Right forelimb (tissue), 1 donor: ENCODE measurements at regions not wholly inside any gene's neighbourhood (a gene's known extent, or its start where the extent isn't known, plus 50 kb on each side); places are given as distances from the start of the nearest gene placed in this dataset.

ENCODE experiments used
- DNase-seq: peaks from one replicate; pipeline ENCODE4 v3.0.0-alpha.2; 2018

DNA sequence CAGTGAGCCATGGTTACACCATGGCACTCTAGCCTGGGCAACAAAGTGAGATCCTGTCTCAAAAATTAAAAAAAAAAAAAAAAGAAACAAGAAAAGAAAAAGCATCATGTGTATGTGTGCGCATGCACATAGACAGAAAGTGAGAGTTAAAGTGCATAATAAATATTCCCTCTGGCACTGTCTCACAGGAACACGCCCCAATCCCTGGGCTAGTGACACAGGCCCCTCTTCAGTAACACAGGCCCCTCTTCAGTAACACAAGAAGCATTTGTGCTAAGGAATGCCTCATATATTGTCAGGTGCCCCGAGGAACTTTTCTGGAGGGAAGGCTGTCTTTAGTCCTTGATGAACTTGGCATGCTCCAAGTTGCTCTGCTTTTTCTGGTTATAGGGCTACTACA is 57.5 kb downstream of the RPL27A start:
- DNase-seq: no peak

DNA sequence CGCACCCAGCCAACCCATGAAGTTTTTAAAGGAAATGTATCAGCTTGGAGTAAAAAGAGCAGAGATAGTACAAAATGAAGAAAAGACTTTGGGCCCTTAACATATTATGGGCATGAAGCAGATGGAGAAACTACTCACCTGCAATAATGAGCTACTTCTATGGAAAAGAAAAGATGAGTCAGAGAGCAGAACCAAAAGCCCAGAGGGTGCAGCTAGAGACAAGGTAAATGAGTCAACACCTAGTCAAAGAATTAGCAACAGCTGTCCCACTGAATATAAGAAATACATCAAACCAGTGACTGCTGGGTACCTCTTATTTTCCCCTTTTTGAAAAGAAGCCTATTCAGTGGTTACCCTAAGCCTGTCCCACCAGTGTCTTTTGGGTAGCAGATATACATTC is 61.8 kb downstream of the RPL27A start:
- DNase-seq: no peak

DNA sequence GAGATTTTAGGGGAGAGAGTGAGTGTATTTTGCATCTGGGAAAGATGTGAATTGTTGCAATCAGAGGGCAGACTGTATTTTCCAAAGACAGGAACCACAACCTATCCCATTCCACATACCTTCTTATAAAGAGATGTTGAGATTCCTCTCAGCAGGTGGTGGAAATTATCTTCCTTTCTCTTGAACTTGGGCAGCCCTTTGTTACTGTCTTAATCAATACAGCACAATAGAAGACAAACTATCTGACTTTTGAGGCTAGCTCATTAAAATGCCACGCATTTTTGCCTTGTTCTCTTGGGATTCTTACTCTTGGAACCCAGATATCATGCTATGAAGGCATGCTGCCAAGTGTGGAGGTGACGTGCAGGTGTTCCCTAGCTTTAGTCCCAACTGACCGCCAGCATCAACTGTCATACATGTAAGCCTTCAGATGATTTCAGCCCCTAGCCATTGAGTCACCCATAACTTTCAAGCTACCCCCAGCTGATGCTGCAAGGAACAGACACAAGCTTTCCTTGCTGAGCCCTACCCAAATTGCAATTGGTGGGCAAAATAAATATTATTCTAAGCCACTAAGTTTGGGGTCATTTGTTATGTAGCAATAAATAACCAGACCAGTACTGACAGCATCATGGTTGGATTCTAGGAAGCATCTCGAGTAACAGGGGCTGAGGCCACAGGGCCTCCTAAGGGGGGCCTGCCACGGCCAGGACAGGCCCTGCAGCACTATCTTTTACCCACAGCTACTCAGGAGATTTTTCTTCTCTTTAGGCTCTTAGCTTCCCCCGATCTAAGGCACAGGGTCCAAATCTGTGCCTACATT is 63.0 kb downstream of the RPL27A start:
- no peak for DNase-seq

DNA sequence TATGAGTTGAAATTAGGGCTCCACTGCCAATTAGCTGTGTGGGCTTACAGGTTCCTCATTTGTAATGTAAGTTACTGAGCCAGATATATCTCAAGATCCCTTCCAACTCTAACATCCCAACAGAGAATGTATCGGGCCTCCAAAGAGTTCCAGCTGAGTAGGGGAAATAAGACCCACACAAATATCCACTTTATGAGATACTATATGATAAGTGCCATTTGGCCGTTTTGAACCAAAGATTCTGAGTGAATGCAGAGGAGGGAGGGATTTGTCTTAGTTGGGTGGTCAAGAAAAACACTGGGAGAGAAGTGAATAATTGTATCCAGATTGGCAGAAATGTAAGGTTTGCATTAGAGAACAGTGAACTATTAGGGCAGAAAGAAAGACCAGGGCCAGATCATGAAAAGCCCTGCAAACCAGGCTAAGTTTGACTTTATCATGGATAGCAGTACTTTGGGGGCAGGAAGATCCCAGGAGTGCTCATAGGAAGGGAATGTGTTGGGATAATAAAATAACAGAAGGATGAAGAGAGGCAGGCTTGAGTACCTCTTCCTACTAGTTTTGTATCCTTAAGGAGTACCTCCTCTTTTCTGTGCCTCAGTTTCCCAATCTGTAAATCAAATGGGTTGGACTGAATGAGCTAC is 63.9 kb downstream of the RPL27A start:
- no peak for DNase-seq

DNA sequence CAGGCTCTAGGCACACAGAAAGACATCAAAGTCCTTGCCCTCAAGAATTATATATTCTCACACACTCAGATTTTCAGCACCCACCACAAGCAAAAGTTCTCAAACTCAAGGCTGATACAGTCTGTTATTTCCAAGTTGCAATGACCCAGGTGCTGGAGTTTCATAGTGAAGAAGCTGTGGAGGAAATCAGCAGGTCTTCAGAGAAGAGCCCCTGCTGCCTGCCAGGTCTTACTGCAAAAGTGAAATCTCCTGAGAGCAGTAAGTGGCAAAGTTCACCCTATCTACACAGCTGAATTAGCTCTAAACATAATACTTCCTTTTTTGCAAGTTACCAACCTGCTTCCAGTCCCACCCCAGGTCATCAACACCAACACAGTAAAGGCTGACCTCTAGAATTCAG is 64.6 kb downstream of the RPL27A start:
- no peak for DNase-seq

DNA sequence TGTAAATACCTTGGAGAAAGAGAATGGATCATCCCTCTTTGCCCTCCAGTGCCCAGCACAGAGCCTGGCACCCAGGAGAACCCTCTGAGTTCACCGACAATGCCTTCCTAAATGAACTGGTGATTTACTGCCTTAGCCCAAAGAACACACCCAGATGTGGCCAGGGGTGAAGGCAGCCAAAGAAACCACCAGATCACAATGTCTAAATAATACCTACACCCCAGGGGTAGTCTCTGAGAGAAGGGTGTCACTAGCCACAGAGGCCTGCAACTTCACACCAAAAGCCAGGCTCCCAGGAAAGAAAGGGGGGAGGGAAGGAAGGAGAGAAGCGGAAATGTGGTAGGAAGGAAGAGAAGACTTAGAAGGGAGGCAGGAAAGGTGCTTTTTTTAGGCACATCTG is 65.7 kb downstream of the RPL27A start:
- no peak for DNase-seq

DNA sequence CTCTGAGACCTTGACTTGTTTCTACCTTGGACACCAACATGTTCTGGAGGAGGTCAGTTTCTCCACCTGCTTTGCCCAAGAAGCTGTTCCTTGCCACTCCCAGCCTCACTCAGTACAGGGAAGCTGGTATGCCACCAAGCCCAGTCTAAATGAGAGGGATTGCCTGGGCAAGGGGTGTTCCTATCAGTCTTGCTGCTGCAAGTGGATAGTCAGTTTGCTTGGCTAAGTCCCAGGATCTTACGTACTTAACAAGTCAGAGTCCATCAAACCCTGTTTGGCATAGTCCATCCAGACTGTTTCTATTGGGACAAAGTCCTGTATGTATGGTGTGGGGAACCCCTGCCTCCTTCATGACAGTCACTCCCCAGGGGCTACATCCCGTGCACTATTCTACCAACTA is 66.6 kb downstream of the RPL27A start:
- no peak for DNase-seq

DNA sequence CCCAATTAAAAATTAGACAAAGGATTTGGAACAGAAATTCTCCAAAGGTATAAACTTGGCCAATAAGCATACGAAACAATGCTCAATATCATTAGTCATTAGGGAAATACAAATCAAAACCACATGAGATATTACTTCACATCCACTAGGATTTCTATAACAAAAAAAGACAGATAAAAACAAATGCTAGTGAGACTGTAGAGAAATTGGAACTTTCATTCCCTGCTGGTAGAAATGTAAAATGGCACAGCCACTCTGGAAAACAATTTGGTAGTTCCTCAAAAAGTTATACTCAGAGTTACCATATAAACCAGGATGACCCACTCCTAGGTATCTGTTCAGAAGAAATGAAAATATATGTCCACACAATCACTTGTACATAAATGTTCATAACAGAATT is 71.6 kb downstream of the RPL27A start:
- DNase-seq: no peak

DNA sequence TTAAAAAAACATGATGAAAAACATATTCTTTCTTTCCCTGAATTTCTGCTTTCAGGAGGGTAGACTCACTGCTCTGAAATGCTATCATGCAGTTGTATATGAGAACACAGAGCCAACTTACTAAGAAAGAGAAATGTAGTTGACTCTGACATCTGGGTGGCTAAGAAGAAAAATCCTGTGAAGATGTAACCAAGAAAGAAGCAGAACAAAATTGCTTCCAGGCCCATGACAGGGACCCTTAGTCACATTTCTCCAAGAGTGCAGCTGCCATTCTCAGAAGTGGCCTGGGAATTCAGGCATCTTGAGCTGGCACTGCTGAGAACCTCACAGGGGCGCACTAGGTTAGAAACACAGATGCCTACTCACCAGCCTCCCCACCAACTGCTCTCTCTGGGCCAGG is 73.6 kb downstream of the RPL27A start:
- DNase-seq: no peak

DNA sequence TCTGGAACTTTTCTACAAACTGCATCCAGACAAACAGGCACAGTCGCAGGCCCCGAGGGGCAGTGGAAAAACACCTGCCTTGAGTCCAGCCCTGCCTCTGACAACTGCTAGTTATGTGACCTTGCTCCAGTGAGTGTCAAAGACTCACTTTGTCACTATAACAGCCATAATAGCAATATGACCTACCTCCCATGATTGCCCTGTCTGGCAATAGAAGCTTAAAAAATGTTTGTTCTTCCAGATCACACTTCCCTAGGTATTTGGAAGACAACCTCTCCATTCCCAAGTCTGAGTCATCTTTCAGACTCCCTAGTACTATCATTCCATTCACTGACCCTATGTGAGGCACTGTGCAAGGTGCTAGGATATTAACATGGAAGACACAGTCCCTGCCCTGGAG is 74.5 kb downstream of the RPL27A start:
- no peak for DNase-seq

DNA sequence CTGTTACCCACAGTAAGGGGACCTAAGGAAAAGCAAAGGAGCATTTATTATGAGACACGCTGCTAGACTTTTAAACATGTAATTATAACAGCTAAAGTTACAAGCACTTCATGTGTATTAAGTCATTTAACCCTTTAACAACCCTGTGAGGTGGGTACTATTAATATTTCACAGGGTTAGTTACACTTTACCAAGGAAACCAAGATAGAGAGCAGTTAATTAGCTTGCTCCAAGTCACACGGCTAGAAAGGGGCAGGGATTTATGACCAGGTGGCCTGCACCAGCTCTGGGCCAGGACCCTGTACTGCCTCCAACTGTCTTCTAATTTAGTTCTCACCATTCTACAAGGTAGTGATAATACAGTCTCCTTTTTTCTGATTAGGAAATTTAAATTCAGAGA is 74.9 kb downstream of the RPL27A start:
- DNase-seq: no peak

DNA sequence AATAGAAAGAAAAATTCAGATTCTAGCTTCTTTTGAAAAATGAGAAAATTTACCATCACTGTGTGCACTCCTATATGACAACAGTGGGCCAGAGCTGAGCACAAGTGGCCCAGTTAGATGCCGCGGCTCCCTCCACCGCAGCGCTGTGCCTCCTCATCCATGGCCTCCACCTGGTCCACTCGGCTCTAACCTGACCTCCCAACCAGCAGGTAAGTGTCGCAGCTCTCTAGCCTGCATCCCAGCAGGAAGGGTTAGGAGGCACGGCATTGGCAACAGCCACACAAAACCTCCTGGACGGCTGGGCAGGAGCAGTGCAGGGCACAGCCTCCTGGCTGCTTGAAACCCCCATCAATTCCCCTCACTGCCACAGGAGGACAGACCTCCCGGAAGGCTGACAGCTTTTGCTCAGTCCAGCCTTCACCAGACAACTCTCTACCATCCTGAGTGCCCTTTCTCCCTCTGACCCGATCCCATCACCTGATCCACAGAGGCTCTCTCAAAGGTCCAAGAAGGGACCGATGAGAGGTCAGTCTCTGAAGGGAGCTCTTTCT is 76.1 kb downstream of the RPL27A start:
- no peak for DNase-seq

DNA sequence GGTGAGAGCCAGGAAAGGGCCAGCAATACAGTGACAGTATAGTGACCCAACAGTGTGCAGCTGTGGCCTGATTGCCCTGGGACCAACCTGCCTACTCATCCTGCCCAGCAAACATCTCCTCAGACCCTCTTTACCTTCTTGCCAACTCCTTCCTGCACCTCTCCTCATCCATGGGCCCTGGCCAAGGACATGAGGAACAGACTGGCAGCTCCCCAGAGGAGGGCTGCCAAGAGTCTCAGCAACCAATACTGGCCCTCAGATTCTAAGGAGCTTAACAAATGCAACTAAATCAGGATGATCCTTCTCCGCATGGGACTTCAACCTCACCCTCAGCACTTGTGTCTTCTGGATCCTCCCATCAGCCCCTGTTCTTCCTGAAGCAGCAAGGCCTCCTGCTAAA is 77.0 kb downstream of the RPL27A start:
- DNase-seq: no peak

DNA sequence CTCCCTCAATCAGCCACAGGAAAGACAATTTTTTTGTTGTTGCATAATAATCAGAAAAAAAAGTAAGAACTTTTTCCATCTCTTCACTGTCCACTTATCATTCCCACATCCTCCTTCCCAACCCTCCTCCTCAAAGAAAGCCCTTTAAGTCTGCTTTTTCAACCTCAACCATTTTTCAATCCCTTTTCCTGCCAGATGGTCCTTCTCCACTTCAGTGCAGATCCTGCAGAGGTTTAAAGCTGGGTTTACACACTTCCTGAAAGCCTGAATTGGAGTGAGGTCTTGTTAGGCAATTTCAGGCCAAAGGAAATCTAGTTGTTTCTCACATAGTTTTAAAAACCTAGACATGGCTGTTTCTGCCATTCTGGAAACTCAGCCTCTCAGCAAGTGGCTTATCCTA is 78.3 kb downstream of the RPL27A start:
- DNase-seq: no peak

DNA sequence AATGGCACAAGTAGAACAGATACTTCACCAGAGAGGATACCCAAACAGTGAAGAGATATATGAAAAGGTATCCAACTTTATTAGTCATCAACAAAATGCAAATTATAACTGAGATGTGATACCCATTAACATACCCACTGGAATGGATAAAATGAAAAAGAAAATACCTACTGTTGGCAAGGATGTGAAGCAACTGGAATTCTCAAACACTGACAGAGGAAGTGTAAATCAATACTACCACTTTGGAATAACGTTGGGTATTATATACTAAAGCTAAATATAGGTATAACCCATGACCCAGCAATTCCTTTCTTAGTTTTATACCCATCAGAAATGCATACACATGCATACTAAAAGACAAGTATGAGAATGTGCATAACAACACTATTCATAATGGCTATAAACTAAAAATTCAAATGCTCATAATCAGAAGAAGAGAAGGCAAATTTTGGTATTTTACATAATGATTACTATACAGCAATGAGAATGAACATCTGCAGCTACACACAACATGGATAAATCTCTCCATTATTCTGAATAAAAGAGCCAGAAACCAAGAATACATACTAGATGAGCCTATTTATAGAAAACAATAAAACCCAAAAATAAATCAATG is 80.6 kb downstream of the RPL27A start:
- DNase-seq: no peak

DNA sequence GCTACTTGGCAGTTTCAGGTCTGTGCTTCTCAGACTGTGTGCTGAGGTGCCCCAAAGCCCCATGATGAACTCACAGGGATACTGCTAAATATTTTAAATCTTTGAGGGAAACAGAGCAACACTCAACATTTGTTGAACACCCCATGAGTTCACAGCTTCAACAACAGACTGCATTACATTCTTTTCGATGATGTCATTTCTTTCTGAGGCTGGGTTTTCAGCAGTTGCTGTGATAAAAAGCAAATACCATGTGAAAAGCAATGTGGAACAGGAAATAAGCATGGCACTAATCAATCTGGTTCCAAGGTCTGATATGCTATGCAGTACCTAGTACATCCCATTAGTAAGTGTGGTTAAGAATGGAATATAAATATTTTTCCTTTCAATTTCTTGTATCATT is 82.7 kb downstream of the RPL27A start:
- DNase-seq: peak; percentile 33

DNA sequence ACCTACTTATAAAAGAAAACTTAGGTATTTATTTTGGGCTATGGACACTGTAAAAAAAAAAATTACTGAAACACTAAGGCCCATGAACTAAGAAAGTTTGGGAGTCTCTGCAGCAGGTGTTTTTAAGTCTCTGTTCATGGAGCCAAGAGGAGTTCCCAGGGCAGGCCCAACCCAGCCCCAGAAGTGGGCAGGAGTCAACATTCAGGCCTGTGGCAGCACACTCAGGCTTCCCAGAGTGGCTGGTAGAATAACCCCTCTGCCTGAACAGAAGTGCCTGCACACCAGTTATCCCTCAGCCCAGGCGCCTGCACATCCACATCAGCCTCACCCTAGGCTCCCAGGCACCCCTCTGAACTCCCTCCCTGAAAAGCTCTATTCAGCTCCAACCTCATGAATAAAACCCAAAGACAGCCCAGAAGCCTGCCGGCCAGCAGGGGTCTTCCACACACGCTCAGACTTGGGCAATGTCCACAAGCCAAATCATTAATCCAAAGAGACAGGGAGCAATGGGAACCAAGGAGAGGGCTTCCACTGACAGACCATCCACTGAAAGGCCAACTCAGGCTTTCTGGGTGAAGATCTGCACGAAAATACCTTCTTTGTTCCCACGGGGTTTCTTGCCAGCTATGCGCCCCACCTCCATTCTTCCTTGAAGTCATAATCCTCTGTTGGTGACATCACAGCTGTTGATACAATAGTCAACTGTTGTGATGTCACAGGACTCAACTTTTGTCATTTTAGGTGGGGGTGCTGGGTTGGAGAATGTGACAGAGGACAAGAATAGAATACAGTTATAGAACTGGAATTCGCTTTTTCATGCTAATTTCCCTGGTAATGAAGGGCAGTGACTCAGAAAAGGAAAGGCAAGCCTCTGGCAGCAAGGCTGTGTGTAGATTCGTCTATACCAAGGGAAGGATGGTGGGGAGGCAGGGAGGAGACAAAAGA is 83.7 kb downstream of the RPL27A start:
- peak; percentile 34 for DNase-seq

DNA sequence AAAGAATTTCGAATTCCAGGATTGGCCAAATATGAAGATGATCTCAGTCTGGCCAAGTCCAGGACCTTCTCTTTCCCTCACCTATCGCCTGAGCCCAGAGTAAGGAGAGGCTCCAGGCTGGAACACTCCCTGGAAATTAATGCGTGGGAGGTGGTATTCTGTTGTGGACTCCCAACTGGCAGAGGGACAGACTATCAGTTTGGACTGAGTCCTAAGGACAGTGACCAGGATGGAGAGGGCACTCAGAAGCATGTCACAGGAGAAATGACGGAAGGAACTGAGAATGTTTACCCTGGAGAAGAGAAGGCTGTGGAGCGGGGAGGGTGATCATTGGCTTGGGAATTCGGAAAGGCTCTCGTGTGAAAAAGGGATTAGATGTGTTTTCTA is 84.4 kb downstream of the RPL27A start:
- no peak for DNase-seq

DNA sequence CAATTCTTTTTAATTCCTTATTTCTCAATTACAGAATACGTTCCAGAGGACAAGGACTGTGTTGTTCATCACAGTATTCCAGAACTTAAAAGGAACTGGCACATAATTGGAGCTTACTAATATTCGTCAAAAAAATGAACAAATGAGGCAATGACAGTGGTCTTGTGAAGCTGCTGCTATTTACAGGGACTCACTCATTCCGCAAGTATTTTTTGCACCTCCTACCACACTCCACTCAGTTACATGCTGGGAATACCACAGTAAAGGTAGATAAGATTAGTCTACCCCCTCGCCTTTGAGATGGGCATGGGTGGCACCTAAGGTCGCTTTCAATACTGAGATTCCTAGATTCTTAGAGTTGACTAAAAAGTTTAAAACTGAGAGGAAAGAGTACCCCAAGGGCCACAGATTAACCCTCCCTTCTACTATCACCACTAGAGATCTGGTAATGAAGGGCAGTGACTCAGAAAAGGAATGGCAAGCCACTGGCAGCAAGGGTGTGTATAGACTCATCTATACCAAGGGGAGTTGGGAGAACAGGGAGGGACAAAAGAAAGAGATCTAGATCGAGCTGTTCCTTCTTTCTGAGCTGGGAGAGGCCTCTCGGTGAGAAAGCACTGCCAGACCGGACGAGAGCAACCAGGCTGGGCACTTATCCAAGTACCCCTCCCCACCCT is 85.0 kb downstream of the RPL27A start:
- DNase-seq: no peak

DNA sequence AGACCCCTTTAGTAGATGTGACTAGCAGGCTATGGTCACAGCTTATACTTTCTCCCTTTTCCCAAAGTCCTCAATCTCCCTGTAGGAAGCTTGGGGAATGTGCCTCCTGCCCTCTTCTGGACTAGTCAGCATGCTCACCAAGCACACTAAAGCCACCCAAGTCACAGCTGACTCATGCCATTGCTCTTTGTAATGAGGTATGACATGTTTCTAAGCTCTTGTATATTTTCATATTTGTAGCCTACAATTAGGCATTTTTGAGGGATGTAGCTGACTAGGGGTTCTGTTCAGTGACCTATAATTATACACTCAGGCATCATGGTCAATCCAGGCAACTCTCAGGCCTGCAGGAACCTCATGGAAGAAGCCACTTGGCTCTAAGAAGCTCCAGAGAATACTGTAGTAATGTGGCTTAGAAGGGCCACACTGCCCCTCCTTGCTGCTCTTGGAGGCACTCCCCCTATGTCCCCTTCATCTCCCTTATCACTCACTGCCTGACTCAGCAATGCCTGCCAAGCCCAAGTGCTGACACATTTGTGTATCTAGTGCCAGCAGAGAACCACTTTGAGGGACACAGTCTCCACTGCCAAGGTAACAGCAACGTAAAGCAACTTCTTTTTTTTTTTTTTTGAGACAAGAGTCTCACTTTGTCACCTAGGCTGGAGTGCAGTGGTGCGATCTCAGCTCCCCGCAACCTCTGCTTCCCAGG is 86.2 kb downstream of the RPL27A start:
- DNase-seq: no peak
